HG03432 (cell line): ENCODE measurements at regions not wholly inside any gene's neighbourhood (a gene's known extent, or its start where the extent isn't known, plus 50 kb on each side); places are given as distances from the start of the nearest gene placed in this dataset.
A peak's percentile ranks its signal among the peaks of the same experiment; 100 is the strongest.

Experiments
- ATAC-seq: cut with Tn5 transposase; IDR thresholded peaks from one replicate; pipeline ENCODE4 v1.9.1; 2021; ENCODE audit warnings: mild to moderate bottlenecking, moderate library complexity; ENCODE audit not compliant: unreplicated experiment

- no peak for ATAC-seq
Measured at GRCh38 chr21:16071761-16072160, 342.0 kb downstream of the USP25 start.

DNA sequence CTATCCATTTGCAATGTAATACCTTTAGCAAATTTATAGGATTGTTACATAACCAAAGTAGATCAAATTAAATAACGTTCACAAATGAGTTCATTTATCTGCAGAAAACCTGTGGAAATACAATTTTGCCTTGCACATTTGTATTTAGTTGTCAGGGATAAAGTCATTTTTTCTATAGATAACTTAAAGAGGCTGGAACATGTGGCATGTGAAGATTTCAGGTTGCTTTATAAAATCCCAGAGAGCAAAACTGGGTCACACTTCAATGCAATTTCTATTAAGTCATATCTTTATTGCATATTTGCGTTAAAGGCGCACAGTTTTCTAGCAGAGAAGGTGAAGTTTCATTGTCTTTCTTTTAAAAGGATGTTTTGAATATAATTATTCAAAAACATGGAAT lies 342.4 kb downstream of the USP25 start:
- ATAC-seq: no peak

DNA sequence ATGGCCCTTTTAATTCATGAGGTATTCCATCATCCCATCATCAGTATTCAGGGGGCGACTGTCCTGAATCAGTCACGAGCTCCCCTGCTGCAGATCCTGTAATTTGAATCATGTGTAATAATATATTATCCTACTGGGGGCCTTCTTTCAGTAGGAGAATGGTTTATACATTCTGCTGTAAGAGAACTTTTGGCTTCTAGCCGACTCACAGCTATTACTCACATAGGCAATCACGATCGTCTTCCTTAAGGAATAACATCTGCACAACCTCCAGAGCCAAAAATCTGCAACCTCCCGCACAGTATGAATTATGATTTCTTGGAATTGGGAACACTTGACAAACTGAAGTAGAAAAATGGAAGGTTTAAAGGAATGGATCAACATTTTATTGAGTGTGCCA lies 343.0 kb downstream of the USP25 start:
- ATAC-seq: no peak

GRCh38 chr21:16073586-16073985 lies 343.8 kb downstream of the USP25 start:
- ATAC-seq: no peak

DNA sequence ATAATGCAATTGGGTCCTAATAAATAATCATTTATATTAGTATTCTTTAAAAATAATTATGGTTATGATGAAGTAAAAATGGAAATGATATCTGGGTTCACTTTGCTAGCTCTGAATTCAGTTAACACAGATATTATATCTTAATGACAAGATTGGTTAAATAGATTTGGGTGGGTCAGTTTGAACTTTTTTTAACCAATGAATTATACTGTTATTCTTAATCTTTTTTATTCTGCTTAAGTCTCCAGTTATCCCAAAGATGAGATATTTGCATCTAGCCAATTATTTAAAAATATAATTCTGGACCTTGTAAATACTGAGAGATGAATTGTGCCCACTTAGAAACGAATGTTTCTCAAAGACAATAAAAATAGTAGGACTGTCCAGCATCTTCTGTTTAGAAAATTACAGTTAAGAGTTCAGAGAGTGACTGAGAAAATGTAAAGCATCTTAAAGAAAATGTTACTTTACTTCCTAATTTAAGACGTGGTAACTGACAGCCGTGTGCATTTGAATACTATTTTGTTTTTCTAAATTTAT lies 345.2 kb downstream of the USP25 start:
- ATAC-seq: no peak

GRCh38 chr21:16075649-16076282 lies 346.0 kb downstream of the USP25 start:
- ATAC-seq: no peak

- no peak for ATAC-seq
Measured at GRCh38 chr21:16076465-16076864, 346.7 kb downstream of the USP25 start.

- no peak for ATAC-seq
Measured at GRCh38 chr21:16078382-16078781, 348.6 kb downstream of the USP25 start.

DNA sequence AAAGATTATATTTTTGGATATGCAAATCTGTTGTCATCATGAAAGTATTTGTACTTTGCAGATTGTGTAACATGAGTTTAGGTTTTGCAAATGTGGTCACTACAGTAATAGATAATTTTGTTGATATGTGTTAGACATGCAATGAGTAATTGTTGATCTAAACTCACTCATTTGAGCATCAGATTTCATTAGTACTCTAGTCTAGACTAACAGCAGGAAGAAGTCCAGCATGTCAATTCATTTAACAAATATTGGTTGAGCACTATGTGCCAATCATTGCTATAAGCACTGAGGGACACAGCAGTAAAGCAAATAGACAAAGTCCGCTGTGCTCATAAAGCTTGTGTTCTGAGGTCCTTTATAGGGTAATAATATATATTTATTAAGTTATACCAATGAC lies 350.0 kb downstream of the USP25 start:
- ATAC-seq: no peak

DNA sequence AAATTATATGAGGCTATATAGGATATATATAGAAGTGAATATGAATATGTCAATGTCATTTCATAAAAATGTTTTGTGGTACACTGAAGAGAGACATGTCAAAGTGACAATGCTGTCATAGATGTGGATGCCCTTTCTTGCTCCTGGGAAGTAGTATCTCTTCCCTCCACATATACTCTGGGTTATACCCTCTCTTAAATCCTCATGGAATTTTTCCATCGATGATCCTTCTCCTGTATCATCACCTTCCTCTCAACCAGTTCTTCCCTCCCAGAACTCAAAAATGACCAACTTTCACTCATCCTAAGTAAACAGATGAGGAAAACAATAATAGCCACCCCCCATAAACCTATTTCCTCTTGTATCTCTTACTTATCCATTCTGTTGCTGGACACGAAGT lies 351.5 kb downstream of the USP25 start:
- no peak for ATAC-seq

- ATAC-seq: peak; percentile 63
Measured at GRCh38 chr21:16082038-16082816, 352.4 kb downstream of the USP25 start.

GRCh38 chr21:16084776-16085364 lies 355.1 kb downstream of the USP25 start:
- ATAC-seq: no peak

DNA sequence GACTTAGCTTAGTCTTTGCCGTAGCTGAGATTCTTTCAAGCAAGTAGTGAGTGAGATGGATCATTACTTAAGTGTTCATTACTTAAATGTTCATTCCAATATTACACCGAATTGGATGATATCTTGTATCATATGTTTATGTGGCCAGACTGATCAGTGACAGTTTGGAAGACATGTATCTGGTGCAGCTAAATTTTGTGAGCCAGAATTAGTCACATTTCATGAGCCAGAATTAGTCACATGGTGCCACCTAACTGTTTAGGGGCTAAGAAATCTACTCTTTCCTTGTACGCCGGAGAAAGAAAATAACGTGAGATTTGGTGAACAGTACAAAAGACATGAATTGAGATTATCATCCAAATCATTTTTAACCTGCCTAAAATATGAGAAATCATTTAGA lies 355.6 kb downstream of the USP25 start:
- no peak for ATAC-seq

GRCh38 chr21:16086121-16086520 lies 356.3 kb downstream of the USP25 start:
- ATAC-seq: no peak

DNA sequence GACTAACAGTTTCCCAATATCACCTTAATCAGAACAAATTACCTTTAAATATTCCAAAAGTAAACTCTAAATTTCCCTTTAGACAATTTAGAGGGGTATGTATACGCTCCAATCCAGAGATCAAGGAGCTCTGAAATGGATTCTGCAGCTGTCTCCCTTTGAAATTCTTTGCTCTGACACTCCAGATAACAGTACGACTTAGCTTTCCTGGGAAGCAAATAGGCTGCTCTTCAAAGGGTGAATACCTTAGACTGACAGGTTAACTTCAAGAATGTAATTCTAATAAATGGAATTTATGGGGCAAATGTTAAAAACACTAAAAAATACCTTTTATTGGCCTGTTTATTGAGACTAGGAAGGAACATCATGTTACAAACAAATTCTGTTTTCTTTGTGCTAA lies 357.2 kb downstream of the USP25 start:
- ATAC-seq: no peak

DNA sequence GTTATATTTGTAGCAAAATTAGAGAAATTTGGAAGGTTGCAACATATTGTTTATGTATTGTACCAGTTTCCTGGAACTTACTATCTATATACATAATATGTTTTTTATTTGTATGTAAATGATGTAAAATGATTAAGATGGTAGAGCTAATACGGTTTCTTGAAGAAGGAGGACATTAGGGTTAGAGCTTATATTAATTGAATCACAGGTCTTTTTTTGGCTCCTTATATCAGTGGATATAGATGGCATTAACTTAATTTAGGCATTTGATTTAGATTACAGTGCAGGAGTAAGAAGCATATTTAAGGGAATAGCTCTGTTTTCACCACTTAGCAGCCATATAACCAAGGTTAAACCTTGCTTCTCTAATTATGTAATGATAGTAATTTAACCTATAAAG lies 357.7 kb downstream of the USP25 start:
- ATAC-seq: no peak

DNA sequence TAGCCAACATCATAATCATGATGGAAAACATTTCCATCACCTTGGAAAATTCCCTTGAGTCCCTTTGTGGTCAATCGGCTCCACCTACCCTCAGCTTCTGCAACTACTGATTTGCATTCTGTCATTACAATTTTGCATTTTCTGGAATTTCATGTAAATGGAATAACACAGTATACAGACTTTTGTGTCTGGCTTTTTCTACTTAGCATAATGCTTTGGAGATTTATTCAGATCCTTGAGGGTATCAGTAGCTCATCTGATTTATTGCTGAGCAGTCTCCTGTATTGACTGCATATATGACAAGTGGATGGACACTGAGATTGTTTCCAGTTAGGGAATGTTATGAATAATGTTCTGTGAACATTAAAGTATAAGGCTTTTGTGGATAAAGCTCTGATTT lies 358.3 kb downstream of the USP25 start:
- ATAC-seq: no peak

GRCh38 chr21:16095005-16095404 lies 365.2 kb downstream of the USP25 start:
- ATAC-seq: no peak

- no peak for ATAC-seq
Measured at GRCh38 chr21:16096988-16097387, 367.2 kb downstream of the USP25 start.

DNA sequence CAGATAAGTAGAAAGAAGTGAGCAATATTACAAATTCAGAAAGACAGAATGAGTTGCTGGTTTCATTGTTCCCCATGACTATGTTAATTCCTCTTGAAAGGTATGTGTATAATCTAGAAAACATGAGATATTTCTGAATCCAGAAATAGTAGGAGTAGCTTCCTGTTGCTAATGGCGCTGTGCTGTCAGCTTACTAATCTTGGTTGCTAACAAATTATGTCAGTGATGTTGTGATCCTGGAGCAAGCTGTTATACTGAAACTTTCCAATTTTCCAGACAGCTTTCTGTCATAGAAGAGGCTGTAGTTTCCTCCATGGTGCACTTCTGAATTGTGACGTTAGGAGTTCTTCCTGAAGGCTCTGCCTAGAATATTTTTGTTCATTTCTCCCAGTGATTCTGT lies 372.3 kb downstream of the USP25 start:
- ATAC-seq: no peak

DNA sequence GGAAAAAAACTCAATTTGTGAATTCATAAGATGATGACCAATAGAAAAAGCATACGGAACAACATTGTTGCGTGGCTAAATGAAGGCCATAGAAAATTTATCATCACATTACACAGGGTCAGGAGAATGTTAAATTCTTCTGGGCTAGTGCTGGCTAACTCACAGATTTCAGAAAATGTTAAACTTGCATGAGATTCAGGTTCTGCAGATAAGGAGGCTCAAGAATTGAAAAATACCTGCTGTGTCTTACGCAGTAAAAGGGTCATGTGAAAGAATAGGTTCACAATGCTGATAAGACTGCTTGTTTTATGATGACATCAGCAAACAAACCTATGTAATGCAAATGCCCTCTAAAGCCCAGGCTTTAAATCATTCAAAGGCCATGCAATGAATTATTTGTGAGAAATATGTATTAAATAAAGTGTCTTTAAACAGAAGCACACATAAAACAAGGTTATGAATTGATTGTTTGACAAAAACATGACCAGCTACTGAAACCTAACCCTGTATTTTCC lies 378.8 kb downstream of the USP25 start:
- no peak for ATAC-seq
